ENCODE measurements at regions not wholly inside any gene's neighbourhood (a gene's known extent, or its start where the extent isn't known, plus 50 kb on each side); places are given as distances from the start of the nearest gene placed in this dataset.
A peak's percentile ranks its signal among the peaks of the same experiment; 100 is the strongest.

- no peak for DNase-seq (ENCODE audit: low read depth)
These were observed 92.5 kb upstream of the CARD18 start for GRCh38 chr11:105232021-105232420.

GRCh38 chr11:105230586-105230985 lies 91.0 kb upstream of the CARD18 start:
- DNase-seq (ENCODE audit: low read depth), result no peak

- no peak for DNase-seq (ENCODE audit: low read depth)
These were observed 90.2 kb upstream of the CARD18 start for GRCh38 chr11:105229761-105230160.

GRCh38 chr11:105229257-105229656 lies 89.7 kb upstream of the CARD18 start:
- DNase-seq (ENCODE audit: low read depth), result peak; percentile 56

- DNase-seq (ENCODE audit: low read depth), result no peak
These were observed 87.8 kb upstream of the CARD18 start for GRCh38 chr11:105227363-105227762.

- no peak for DNase-seq (ENCODE audit: low read depth)
These were observed 87.2 kb upstream of the CARD18 start for GRCh38 chr11:105226766-105227165.

- DNase-seq (ENCODE audit: low read depth), result no peak
These were observed 86.5 kb upstream of the CARD18 start for GRCh38 chr11:105226091-105226490.

- no peak for DNase-seq (ENCODE audit: low read depth)
These were observed 85.1 kb upstream of the CARD18 start for GRCh38 chr11:105224482-105225253.

- no peak for DNase-seq (ENCODE audit: low read depth)
These were observed 80.6 kb upstream of the CARD18 start for GRCh38 chr11:105220121-105220520.

- DNase-seq (ENCODE audit: low read depth), result no peak
These were observed 80.1 kb upstream of the CARD18 start for GRCh38 chr11:105219670-105220069.

- DNase-seq (ENCODE audit: low read depth), result no peak
These were observed 79.7 kb upstream of the CARD18 start for GRCh38 chr11:105219269-105219668.

GRCh38 chr11:105215528-105215927 lies 76.0 kb upstream of the CARD18 start:
- DNase-seq (ENCODE audit: low read depth), result no peak

- DNase-seq (ENCODE audit: low read depth), result no peak
These were observed 72.4 kb upstream of the CARD18 start for GRCh38 chr11:105211806-105212554.

- no peak for DNase-seq (ENCODE audit: low read depth)
These were observed 68.5 kb upstream of the CARD18 start for GRCh38 chr11:105208019-105208418.

GRCh38 chr11:105206633-105207032 lies 67.1 kb upstream of the CARD18 start:
- DNase-seq (ENCODE audit: low read depth), result no peak

GRCh38 chr11:105204636-105205035 lies 65.1 kb upstream of the CARD18 start:
- no peak for DNase-seq (ENCODE audit: low read depth)

- DNase-seq (ENCODE audit: low read depth), result no peak
These were observed 64.1 kb upstream of the CARD18 start for GRCh38 chr11:105203569-105204240.

GRCh38 chr11:105202844-105203548 lies 63.4 kb upstream of the CARD18 start:
- no peak for DNase-seq (ENCODE audit: low read depth)

- no peak for DNase-seq (ENCODE audit: low read depth)
These were observed 62.9 kb upstream of the CARD18 start for GRCh38 chr11:105202422-105202821.

- no peak for DNase-seq (ENCODE audit: low read depth)
These were observed 61.6 kb upstream of the CARD18 start for GRCh38 chr11:105201166-105201565.

- DNase-seq (ENCODE audit: low read depth), result no peak
These were observed 57.7 kb upstream of the CARD18 start for GRCh38 chr11:105197071-105197815.

- no peak for DNase-seq (ENCODE audit: low read depth)
These were observed 53.7 kb upstream of the CARD18 start for GRCh38 chr11:105193260-105193659.
